ENCODE measurements at regions not wholly inside any gene's neighbourhood (a gene's known extent, or its start where the extent isn't known, plus 50 kb on each side); places are given as distances from the start of the nearest gene placed in this dataset.

- no peak for TF ChIP-seq CTCF (IDR thresholded peaks at IDR 0.05)
- no peak for TF ChIP-seq EZH2 (IDR thresholded peaks at IDR 0.05; ENCODE audit: borderline replicate concordance, insufficient read depth, low read depth, low read length, poor library complexity, severe bottlenecking)
Measured at GRCh38 chr5:171712616-171713015, 73.0 kb upstream of the SMIM23 start.
